ENCODE measurements at regions not wholly inside any gene's neighbourhood (a gene's known extent, or its start where the extent isn't known, plus 50 kb on each side); places are given as distances from the start of the nearest gene placed in this dataset.
"Not testable (repeated sequence)": the region's sequence is repeated elsewhere in the genome, so short reads cannot be mapped to it uniquely, and the experiment has no call there.

DNA sequence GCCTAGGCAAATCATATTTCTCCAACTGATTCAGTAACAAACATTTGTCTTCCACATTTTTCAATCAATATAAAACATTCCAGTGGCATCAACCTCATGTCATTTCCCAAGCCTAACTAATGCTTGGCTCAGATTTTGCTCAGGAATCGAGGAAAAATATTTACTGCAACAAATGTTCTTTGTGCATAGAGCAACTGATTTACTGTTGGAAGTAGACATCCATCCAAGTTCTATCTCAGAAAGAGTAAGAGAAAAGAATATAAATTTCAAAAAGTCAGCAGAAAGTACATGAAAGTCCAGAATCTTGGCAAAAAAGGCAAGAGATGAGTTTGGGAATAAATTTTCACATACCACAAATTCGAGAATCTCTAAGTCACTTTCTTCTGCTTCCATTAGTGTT lies 2245.0 kb upstream of the RAG2 start:
- no peak for DNase-seq

DNA sequence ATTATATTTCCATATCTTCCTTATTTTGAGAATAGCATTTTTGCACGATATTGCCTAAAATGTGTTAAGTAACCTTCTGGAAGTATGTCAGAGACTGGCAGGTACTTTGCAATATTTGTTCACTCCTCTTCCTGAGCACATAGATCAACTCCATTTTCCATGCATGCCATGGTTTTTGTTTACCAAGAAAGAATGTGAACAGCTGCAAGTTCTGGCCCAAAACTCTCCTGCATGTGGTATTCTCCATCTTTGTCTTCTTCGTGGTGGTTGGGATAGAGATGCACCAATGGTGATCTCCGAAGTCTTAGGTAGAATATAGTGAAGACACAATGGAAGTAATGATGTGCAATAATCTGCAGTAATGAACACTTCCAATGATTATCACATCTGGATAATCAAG lies 2241.0 kb upstream of the RAG2 start:
- DNase-seq, result no peak

DNA sequence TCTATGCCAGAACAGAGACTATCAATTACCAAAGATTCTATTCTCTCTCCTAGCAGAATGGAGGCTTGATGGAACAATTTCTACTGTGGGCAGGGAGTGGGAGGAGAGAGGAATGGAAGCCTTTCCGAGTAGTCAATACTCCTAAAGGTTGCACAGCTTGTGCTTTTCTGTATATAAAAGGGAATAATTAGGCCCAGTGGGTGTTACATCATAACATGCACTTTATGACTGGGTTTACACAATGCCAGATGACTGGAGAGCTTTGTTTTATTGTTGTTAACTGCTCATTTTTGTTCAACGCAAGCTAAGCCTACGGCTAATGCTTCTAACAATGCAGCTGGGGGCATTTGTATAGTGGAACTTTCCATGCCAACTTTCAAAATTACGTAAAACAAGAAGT lies 2237.9 kb upstream of the RAG2 start:
- no peak for DNase-seq

DNA sequence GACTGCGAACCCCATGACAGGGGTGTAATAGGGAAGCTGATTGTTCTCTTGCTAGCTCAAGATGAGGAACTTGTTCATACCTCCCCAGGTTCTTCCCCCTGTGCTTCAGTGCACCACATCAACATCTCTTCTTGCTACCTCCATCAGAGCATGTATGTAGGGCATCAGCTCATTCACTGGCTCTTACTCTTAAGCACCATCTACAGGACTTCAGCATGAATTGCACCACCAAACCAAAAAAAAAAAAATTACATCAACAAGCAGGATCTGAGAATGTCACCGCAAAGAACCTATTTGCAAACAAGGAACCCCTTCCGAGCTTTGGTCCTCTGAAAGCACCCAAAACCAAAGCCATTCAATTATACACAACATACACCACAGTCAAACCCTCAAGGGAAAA lies 2226.5 kb upstream of the RAG2 start:
- DNase-seq, result no peak

DNA sequence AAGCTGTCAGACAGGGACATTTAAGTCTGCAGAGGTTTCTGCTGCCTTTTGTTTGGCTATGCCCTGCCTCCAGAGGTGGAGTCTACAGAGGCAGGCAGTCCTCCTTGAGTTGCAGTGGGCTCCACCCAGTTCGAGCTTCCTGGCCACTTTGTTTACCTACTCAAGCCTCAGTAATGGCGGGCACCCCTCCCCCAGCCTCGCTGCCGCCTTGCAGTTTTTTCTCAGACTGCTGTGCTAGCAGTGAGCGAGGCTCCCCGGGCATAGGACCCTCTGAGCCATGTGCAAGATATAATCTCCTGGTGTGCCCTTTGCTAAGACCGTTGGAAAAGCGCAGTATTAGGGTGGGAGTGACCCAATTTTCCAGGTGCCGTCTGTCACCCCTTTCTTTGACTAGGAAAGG lies 2223.8 kb upstream of the RAG2 start:
- not testable (repeated sequence) for DNase-seq

DNA sequence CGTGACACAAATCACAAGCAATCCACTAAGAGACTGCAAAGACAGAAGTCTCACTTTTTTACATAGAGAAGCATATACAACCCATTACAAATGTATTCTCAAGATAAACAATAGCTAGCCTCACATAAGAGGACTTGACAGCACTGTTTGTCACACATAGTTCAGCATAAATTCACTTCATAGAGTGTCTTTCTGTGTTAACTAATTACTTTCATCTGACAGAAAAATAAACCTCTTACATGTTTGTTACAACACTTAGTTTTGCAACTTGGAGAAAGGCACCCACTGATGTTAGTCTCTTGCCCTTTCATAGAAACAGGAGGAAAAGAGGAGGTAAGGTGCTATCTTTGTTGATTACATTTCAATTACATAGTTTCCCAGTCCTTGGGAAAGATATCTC lies 2221.9 kb upstream of the RAG2 start:
- DNase-seq, result no peak

DNA sequence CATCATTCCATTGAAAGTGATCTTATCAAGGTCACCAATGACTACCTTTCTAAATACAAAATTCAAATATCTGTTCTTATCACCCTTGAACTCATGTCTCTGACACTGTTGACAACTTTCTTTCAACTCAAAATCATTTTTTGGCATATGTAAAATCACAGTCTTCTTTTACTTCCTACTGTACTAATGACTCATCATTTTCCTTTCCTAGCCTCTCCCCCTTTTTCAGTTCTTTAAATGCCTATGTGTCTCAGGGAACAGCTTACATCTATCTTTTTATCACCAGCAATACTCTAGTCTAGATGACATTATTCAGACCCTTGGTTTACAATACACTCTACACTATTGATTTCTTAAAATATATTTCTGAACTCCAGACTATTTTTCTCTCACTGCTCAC lies 2220.7 kb upstream of the RAG2 start:
- DNase-seq, result no peak

DNA sequence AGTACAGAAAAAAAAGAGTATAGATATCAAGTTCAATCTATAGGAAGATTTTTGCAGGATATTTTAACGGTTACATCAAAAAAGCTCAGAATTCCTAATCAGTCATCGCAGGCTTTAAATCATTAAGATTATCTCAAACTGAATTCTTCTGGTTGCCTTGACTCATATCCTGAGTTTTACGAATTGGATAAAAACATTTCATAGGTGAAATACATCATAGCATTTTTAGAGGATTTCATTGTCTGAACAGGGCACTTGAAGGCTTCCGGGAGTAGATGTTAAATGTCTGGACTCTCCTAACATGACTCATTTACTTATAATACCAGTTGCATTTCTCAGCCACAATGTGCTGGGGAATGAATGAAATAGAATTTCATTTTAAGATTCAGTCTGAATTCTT lies 2216.6 kb upstream of the RAG2 start:
- DNase-seq, result no peak

DNA sequence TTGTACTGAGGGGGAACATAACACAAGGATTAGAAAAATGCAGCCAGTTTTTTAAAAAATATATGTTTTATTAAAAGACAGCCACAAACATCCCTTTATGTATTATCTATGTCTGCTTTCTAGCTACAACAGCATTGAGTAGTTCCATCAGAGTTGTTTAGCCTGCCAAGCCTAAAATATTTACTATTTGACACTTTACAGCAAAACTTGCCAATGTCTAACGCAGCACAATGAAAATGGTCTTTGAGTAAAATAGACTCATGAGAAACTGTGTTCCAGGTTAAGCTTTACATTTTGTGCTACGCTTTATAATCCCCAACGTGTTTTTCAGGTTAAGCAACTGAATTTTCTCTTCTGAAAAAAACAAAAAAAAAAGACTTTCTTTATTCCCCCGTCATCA lies 2211.5 kb upstream of the RAG2 start:
- no peak for DNase-seq

DNA sequence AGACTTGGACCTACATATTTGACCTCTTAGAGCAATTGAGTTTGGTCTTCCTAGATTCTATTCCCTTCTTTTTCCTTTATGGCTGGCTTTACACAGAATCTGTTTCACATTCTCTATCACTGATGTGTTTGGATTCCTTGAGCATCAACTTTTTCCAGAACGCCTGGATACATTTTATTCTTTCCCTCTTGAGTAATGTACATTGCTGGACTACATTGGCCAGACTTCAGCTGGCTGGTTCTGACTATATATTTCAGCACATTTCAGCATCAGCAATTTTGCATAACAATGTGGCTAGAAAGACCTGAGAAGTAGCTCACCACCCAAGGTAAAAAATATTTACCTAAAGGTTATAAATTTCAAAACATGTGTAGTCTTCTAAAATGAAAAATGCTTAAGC lies 2198.2 kb upstream of the RAG2 start:
- no peak for DNase-seq

DNA sequence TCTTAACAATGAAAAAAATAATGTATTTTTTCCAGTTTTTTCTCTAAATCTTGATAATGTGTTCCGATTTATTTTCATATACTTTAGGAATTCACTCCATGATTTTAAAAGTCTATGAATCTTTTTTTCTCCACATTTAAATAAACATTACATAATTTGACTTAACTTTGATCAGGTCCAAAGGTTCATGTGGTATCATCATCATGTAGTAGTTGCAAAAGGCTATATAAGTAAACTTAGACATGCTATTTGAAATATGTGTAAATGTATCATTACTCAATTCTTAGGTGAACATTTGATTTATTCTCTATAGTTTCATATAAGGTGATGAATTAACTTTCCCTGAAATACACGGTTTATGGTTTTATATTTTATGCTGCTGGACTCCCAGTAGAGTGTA lies 2197.0 kb upstream of the RAG2 start:
- no peak for DNase-seq

DNA sequence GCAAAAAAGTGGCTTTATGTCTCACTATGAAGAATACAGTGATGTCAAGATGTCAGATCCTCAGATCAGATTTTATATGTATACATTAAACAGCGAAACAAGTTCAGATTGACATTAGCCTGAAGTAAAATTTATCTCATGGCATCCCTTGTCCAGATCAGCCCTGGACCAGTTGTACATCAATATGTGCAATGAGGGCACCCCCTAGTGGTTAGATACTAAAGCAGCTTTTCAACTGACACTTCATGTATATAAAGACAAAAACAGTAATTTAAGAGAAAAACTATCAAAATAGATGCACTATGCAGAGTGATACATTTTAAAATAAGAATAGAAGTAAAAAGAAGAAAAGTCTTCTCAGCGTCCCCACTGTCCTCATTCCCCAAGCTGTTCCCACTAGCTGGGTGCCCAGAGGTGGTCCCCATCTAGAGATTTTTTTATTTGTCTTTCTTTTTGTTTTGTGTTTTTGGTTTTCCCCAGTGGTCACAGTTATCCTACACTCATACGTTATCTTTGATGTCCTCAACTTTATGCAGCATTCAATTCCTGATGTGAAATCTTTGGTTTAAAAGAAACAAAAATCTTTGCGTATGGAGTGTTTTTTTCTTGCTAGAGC lies 2193.4 kb upstream of the RAG2 start:
- peak; percentile 45 for DNase-seq

DNA sequence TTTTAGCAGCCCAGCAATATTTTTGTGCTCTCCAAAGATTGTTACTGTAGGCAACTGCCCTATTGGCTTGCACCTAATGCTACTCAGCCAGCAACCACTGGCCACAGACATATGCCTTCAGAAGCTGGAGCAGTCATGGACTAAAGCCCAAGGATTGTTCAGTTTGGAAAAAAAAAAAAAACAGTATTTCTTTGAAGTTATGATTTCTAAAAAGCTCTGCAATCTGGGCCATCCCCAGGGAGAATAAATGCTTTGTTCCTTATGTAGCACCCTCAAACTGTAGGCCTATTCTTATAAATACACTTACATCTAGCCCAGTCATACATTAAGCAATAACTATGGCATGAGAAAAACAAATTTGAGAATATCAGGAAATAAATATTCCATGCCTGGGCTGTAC lies 2190.5 kb upstream of the RAG2 start:
- DNase-seq, result no peak

DNA sequence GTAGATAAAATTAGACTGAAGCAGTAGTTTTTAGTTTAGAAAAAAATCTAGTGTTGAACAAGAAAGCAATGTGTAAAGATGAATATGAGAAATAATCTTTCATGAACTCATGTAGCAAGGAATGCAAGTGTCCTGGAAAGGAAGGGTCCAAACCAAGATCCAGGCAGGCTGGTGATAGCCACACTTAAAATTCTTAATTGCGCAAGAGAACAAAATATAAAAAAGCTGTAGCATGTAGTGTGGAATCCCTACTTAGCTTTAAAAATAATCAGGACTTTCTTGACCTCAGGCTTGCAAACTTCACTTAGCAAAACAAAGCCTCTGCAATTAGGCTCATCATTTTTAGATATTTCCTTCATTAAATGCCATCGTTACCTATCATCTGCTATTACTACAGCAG lies 2186.1 kb upstream of the RAG2 start:
- no peak for DNase-seq

DNA sequence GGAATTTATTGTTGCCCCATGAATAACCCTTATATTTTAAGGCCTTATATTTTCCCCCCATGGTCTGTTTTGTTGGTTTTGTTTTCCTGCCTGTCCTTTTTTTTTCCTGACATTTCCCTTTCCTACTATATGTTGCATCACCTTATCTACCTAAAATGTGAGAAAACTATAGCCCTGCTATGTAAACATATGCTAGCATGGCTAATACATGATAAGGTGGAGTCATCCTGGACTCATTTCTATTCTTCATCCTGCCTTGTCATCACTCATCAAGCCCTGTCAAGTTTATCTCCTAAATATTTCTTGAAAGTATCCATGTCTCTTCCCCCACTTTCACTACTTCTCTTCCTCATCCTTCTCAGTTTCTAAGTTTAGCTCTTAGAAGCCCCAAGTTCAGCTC lies 2168.8 kb upstream of the RAG2 start:
- DNase-seq, result no peak

DNA sequence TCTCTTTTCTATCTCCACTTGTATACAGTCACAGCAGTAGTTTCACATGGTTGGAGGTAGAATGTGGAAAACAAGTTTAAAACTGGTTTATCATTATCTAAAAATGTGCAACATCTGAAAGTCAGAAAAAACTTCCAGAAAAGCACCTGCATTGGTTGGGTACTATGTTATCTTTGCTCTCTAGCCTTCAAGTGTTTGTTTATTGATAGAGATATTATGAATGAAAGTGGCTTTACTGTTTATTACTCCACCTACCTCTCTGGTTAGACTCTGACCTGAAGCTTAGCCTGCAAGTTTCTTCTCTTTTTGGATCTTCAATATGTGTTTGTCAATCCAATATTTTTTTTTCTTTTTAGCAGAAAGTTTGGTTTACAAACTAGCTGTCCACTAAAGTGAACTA lies 2161.4 kb upstream of the RAG2 start:
- DNase-seq, result no peak

DNA sequence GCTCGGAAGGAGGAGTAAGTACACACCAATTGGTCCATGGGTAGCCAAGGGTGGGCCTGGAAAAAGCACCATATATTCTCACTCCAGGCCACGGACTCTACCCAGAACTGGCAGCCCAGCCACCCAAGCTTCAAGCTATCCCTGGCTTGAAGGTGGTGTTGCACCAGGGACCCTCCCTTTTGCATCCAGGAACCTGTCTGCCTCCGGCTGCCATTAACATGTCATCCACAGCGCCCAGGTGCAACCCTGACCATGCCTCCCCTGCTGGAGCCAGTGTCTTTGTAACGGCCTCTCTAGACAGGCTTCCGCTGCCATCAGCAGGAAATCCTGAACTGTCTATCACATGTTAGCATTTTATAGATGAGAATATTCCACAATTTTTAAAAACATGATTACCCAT lies 2158.5 kb upstream of the RAG2 start:
- DNase-seq, result no peak

DNA sequence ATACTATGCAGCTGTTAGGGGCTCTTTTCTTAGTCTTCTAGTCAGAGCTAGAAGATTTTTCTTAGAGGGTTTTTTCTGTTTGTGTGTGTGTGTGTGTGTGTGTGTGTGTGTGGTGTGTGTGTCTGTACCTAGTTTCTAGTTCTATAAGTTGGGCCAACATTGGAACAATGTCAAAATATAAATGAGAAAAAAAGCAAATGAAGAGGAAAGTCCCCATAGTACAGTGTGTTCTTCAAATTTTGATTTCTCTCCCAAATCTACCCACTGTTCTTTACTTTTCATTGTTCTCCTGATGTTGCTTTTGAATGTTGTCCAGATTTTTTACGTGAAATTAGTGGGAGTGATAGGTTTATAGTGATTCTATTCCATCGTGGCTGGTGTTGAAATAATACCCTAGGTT lies 2153.4 kb upstream of the RAG2 start:
- DNase-seq, result no peak

DNA sequence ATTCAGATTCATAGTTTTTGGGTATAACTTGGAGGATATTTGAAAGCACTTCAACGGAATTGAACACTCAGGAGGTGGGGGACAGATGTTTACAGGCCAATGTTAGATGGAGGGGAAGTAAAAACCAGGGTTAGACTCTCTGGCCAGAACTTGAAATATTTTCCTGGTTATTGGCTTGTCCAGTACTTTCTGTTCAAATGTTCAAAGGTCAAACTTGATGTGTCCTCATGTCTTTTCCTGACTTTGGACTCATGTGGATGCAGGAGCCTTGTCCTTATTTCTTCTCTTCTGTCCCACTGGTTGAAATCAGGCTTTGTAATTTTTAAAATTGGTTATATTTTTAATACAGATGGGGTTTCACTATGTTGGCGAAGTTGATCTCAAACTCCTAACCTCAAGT lies 2148.5 kb upstream of the RAG2 start:
- DNase-seq, result not testable (repeated sequence)

DNA sequence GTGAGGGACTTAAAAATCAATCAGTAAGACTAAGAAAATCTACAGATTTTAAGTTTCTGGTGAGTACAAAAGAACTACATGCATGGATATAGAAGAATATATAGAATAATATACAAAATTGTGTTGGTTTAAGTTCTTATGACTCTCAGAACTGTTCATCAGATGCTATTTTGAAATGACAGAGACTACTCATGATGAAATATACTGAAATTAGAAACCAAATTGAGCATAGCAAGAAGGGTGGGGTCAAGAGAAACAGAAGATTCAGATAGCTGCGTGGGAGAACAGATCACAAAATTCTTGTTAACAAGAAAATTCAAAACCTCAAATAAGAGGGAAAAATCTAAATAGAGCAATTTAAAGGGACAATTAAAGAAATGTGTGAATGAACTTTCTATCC lies 2125.3 kb upstream of the RAG2 start:
- DNase-seq, result no peak

DNA sequence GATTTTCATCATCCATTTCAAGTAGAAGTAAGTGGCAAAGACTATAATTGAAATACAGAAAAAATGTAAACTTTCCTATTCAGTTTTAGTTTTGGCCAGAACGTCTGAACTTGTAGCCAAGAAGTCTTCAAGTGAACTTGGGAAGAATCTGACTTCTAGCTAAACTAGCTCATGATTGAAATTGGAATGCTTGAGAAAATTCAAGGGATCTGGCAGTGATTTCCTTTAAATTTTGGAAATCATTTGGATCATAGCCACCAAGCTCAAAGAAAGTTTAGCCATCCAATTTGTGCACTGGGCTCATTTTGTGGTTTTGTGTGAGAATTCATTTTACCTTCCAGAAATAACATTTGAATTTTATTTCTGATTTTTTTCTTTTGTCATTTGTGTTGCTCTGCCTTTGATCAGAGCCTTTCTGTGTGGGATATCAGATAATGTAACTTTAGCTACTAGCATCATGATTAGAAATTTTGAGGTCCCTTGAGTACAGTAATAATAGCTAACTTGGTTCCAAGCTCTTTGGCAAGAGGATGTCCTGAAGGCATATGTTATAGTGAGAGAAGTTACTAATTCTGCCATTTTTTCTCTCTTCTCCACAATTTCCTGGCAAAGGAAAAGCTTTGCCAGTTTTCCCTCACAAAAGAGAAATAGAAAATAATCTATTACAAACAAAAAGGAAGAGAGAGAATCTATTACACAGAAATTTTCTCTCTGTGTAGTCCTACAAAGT lies 2123.7 kb upstream of the RAG2 start:
- no peak for DNase-seq

DNA sequence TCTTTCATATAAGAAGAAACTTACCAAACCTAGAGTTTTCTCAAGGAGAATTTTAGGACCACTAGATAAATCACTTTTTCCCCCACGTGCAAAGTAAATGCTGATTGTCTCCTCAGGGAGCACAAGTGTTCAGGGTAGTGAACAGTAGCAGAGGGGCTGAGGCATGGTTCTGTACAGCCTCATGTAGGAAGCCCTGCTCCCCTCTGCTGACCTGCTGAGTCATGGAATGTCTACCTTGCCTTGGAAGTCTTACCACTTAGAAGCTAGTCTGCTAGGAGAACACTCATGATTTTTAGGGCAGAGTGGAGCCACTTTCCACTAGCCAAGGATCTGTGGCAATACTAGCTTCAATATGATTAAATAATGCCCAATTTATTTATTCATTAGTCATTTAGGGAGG lies 2120.6 kb upstream of the RAG2 start:
- DNase-seq, result no peak

DNA sequence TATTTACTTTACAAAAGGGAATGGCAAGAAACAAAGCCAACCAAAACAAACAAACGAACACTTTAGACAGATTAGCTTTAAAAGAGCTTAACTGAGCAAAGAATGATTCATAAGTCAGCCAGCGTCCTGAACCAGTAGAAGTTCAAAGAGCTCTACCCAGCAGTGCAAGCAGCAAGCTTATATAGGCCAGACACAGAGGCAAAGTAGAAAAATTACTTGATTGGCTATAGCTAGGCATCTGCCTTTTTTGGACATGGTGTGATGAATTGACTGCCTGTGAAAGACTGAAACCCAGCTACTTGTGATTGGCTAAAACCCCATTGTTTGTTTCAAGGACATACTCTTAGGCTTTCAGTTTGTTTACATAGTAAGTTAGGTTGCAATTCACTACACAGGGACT lies 2120.0 kb upstream of the RAG2 start:
- no peak for DNase-seq

DNA sequence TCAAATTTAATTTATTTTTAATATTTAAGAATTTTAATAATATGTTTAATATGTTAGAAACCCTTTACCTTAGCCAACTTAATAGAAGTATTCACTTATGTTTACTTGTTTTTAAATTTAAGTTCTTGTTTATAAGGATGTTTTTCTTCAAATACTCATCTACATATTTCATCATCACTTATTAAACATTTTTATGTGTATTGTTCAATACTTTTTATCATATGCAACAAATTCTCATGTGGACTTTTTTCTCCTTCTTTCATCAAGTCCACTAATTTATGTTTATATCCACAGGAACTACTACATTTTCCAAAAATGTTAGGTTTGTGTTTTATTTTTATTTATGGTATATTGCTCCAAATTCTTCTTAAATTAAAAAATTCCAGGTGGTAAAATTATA lies 2113.1 kb upstream of the RAG2 start:
- no peak for DNase-seq

DNA sequence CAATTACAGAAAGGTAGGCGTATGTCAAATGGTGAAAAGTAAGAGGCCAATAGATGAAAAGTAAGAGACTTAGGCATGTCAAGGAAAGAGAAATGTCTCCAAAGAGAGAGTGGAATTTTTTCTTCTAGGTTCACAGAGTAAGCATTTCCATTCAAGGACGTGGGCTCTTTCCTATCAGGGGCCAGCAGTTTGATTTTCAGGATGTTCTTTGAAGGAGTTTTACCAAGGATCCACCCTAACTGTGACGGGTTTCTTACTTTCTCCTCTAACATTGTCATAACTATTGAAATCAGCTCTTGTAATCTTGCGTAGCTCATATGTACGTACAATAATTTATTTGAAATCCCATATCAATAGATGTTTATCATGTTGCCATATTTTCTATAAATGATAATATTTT lies 2112.2 kb upstream of the RAG2 start:
- no peak for DNase-seq

All from NCI-H1048 (cell line).